ENCODE measurements at regions not wholly inside any gene's neighbourhood (a gene's known extent, or its start where the extent isn't known, plus 50 kb on each side); places are given as distances from the start of the nearest gene placed in this dataset.

DNA sequence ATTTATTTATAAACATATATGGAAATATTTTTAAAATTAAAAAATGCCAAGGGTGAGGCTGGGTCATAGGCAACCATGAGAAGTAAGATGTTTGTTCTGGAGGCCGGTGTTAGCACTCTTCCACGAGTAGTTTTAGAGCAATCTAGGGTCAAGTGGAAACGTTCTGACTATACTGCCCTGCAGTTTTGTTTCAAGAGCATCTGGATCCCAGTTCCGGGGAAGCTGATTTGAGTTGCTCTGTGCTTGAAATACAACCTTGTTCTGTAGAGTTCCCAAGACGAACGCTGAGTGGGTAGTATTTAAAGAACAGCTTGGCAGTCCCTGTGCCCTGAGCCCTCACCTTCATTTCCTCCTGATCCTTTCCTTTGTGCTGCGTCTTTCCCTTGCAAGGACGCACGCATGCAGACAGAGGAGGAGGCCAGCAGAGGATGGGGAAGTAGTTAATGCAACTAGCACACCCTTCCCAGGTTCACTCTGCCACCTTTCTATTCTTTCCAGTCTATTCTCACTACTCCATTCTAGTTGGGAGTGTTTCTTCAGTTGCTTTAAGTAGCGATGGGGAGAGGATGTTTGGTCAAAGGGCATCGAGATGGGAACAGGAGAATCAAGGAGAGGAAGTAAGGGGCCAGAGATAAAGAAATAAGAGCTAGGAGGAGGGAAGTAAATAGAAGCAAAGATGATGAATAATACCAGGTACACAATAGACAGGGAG is 68.3 kb upstream of the ZSWIM6 start:
- Mint-ChIP-seq H3K36me3 (ENCODE audit: low read depth) (no peaks in the 10 kb centered on the region), H3K27ac (peak overlapping the region in 1 of 3 experiments; percentile 3), H3K9me3 (peaks cover 3% of the 10 kb centered on the region), H3K4me1 (no peaks in the 10 kb centered on the region), H3K4me3 (no peak overlapping the region), H3K27me3 (ENCODE audit: low read depth) (peaks cover 3% of the 10 kb centered on the region)
- TF ChIP-seq, protein P1, sequence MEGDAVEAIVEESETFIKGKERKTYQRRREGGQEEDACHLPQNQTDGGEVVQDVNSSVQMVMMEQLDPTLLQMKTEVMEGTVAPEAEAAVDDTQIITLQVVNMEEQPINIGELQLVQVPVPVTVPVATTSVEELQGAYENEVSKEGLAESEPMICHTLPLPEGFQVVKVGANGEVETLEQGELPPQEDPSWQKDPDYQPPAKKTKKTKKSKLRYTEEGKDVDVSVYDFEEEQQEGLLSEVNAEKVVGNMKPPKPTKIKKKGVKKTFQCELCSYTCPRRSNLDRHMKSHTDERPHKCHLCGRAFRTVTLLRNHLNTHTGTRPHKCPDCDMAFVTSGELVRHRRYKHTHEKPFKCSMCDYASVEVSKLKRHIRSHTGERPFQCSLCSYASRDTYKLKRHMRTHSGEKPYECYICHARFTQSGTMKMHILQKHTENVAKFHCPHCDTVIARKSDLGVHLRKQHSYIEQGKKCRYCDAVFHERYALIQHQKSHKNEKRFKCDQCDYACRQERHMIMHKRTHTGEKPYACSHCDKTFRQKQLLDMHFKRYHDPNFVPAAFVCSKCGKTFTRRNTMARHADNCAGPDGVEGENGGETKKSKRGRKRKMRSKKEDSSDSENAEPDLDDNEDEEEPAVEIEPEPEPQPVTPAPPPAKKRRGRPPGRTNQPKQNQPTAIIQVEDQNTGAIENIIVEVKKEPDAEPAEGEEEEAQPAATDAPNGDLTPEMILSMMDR (IDR thresholded peaks at IDR 0.05; ENCODE audit: unreplicated experiment in 3 of 3) = no peak

DNA sequence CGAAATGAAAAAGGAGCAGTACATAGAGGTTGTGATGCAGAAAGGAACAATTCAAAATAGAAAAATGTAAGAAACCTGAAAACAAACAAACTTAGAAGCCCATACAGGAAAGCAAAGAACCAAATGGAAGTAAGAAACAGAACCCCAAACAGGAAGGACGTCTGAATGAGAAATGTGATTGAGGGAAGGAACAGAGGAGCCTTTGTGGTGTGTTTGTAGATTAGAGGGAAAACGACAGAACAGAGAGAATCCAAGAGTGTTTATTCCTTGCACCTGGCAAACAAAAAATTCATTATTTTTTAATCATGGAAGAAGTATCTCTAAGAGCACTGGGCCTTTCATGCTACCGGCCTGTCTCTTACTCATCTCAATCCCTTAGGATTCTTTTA is 67.8 kb upstream of the ZSWIM6 start:
- Mint-ChIP-seq H3K4me1 (no peaks in the 10 kb centered on the region), H3K4me3 (no peak overlapping the region), H3K27me3 (ENCODE audit: low read depth) (peaks cover 6% of the 10 kb centered on the region), H3K27ac (peak overlapping the region in 1 of 3 experiments; percentile 3), H3K9me3 (peaks cover 3% of the 10 kb centered on the region), H3K36me3 (ENCODE audit: low read depth) (no peaks in the 10 kb centered on the region)
- TF ChIP-seq, protein P1 (IDR thresholded peaks at IDR 0.05; ENCODE audit: unreplicated experiment in 3 of 3) = no peak

DNA sequence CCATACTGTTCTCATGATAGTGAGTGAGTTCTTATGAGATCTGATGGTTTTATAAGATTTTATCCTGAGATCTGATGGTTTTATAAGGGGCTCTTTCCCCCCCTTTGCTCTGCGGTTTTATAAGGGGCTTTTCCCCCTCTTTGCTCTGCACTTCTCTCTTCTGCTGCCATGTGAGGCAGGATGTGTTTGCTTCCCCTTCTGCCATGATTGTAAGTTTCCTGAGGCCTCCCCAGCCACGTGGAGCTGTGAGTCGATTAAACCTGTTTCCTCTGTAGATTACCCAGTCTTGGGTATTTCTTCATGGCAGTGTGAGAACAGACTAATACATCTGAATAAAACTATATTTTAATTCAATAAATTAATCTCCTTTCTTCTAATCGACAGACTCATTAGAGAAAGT is 64.9 kb upstream of the ZSWIM6 start:
- no peaks in the 10 kb centered on the region for H3K4me1 Mint-ChIP-seq
- no peak overlapping the region for H3K4me3 Mint-ChIP-seq
- H3K27me3 Mint-ChIP-seq (ENCODE audit: low read depth) = peaks cover 4% of the 10 kb centered on the region

DNA sequence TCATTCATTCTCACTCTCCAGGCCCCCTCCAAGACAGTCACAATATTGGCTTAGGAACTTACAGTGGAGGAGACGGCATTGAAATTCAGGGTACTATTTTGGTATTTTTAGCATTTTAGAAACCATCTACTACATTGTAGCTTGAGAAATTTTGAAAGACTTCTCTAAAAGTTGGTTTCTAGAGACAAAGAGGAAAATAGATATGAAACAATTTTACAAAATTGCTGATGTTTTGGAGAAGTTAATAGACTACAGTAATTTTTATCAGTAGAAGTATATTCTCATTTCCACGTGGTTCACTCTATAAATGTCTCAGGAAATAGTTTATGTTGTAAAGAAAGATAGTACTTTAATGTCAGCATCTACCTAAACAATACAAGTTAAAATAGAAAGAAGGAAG is 63.2 kb upstream of the ZSWIM6 start:
- TF ChIP-seq, protein P1 (IDR thresholded peaks at IDR 0.05; ENCODE audit: unreplicated experiment in 3 of 3) = no peak
- H3K27me3 Mint-ChIP-seq (ENCODE audit: low read depth) = peaks cover 4% of the 10 kb centered on the region
- no peaks in the 10 kb centered on the region for H3K36me3 Mint-ChIP-seq (ENCODE audit: low read depth)
- H3K4me3 Mint-ChIP-seq = no peak overlapping the region
- H3K9me3 Mint-ChIP-seq = no peaks in the 10 kb centered on the region
- no peaks in the 10 kb centered on the region for H3K4me1 Mint-ChIP-seq
- no peak overlapping the region for H3K27ac Mint-ChIP-seq

More for the DNA sequence above, 64.9 kb upstream of the ZSWIM6 start:
- no peaks in the 10 kb centered on the region for H3K36me3 Mint-ChIP-seq (ENCODE audit: low read depth)
- TF ChIP-seq, protein P1 (IDR thresholded peaks at IDR 0.05; ENCODE audit: unreplicated experiment in 3 of 3) = no peak
- no peak overlapping the region for H3K27ac Mint-ChIP-seq
- no peaks in the 10 kb centered on the region for H3K9me3 Mint-ChIP-seq

DNA sequence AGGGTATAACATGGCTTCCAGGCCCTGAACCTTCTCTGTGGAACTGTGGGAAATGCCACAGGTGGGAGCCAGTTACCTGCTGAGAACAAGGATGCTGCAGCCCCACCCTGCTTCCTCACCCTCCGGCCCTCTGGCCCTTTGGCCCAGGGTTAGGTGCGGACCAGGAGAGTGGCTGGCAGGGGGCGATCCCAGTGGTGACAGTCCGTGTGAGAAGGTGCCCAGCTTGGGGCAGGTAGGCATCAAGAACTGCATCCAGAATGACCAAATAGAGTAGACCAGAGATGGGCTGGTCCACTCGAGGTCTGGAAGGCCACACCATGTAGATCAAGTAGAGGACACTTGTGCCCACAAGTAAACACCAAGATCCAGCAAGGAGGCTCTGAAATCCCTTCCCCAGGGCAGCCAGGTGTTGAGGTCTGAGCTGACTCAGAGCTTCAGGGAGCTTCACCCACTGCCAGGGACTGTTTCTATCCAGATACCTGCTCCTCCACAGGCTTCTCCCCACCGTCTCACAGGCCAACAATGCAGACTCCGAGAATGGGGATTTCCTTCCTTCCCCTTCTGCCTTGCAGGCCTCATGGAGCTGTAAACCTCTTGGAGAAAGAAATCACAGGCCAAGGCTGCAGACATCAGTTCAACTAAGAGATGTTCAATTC is 61.4 kb upstream of the ZSWIM6 start:
- Mint-ChIP-seq H3K9me3 (no peaks in the 10 kb centered on the region), H3K27ac (no peak overlapping the region), H3K27me3 (ENCODE audit: low read depth) (peaks cover 4% of the 10 kb centered on the region), H3K4me1 (no peaks in the 10 kb centered on the region), H3K4me3 (no peak overlapping the region), H3K36me3 (ENCODE audit: low read depth) (no peaks in the 10 kb centered on the region)
- TF ChIP-seq, protein P1 (IDR thresholded peaks at IDR 0.05; ENCODE audit: unreplicated experiment in 3 of 3) = no peak

DNA sequence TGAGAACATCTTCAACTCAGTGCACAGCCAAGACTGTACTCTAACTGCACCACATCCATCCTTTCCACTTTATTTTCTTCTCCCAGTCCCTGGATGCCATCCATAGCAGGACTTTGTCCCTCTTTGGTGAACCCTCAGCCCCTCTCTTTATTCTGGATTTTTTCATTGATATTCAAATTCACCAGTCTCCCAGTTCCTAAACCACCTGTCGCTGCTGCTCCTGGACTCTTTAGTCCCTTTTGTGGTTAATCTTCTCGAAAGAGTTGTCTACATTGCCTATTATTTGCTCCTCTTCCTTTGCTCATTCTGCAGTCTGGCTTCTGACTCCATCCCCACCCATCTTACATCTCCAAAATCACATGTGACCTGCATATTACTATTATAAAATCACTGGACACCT is 59.4 kb upstream of the ZSWIM6 start:
- Mint-ChIP-seq H3K9me3 (no peaks in the 10 kb centered on the region), H3K36me3 (ENCODE audit: low read depth) (no peaks in the 10 kb centered on the region), H3K4me1 (peaks cover 7% of the 10 kb centered on the region), H3K4me3 (no peak overlapping the region), H3K27ac (no peak overlapping the region), H3K27me3 (ENCODE audit: low read depth) (peaks cover 4% of the 10 kb centered on the region)
- TF ChIP-seq, protein P1 (IDR thresholded peaks at IDR 0.05; ENCODE audit: unreplicated experiment in 3 of 3) = no peak
